ENCODE measurements at regions not wholly inside any gene's neighbourhood (a gene's known extent, or its start where the extent isn't known, plus 50 kb on each side); places are given as distances from the start of the nearest gene placed in this dataset.
"Not testable (repeated sequence)": the region's sequence is repeated elsewhere in the genome, so short reads cannot be mapped to it uniquely, and the experiment has no call there.

DNA sequence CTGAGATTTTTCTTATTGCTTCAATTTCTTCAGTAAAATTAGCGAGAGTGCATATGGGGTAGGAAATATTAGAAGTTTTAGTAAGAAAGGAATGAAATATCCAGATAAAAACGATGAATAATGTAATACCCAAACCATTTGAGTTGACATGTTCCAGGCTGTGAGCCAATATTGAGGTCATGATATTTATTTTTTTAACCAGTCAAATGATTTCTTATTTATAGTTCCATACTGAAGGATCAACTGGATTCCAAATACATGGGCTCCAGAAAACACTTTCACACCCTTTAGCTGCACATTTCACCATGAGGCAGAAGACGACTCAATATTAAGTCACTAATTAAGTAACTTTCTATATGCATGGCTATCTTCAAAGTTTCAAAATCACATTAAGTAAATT lies 312.5 kb downstream of the PPP1R3A start:
- peaks cover 3% of the 10 kb centered on the region for H3K9me3 ChIP-seq
- no peaks in the 10 kb centered on the region for H3K4me1 ChIP-seq (ENCODE audit: low read depth)
- no peak for ATAC-seq
- no peak for DNase-seq
- intact Hi-C loops (cut with DNase I, micrococcal nuclease), result no loop called here
- TF ChIP-seq, protein P1, sequence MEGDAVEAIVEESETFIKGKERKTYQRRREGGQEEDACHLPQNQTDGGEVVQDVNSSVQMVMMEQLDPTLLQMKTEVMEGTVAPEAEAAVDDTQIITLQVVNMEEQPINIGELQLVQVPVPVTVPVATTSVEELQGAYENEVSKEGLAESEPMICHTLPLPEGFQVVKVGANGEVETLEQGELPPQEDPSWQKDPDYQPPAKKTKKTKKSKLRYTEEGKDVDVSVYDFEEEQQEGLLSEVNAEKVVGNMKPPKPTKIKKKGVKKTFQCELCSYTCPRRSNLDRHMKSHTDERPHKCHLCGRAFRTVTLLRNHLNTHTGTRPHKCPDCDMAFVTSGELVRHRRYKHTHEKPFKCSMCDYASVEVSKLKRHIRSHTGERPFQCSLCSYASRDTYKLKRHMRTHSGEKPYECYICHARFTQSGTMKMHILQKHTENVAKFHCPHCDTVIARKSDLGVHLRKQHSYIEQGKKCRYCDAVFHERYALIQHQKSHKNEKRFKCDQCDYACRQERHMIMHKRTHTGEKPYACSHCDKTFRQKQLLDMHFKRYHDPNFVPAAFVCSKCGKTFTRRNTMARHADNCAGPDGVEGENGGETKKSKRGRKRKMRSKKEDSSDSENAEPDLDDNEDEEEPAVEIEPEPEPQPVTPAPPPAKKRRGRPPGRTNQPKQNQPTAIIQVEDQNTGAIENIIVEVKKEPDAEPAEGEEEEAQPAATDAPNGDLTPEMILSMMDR (IDR thresholded peaks at IDR 0.05), result no peak
- H3K4me3 ChIP-seq, result no peak overlapping the region
- no peaks in the 10 kb centered on the region for H3K36me3 ChIP-seq (ENCODE audit: low read depth)

DNA sequence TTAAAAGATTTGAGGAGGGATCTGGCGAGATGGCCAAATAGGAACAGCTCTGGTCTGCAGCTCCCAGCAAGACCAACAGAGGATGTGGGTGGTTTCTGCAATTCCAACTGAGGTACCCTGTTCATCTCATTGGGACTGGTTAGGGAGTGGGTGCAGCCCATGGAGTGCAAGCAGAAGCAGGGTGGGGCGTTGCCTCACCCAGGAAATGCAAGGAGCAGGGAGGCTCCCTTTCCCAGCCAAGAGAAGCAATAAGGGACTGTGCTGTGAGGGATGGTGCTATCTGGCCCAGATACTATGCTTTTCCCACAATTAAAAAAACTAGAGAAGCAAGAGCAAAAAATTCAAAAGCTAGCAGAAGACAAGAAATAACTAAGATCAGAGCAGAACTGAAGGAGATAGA lies 318.4 kb downstream of the PPP1R3A start:
- H3K4me3 ChIP-seq; ATAC-seq; H3K9me3 ChIP-seq; H3K36me3 ChIP-seq (ENCODE audit: low read depth); intact Hi-C loops (cut with DNase I, micrococcal nuclease); DNase-seq; H3K4me1 ChIP-seq (ENCODE audit: low read depth): not testable (repeated sequence)

DNA sequence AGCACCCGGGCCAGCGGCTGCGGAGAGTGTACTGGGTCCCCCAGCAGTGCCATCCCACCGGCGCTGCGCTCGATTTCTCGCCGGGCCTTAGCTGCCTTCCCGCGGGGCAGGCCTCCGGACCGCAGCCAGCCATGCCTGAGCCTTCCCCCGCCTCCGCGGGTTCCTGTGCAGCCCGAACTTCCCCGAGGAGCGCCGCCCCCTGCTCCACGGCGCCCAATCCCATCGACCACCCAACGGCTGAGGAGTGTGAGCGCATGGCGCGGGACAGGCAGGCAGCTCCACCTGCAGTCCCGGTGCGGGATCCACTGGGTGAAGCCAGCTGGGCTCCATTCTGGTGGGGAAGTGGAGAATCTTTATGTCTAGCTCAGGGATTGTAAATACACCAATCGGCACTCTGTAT lies 325.4 kb downstream of the PPP1R3A start:
- DNase-seq, ATAC-seq: not testable (repeated sequence)

DNA sequence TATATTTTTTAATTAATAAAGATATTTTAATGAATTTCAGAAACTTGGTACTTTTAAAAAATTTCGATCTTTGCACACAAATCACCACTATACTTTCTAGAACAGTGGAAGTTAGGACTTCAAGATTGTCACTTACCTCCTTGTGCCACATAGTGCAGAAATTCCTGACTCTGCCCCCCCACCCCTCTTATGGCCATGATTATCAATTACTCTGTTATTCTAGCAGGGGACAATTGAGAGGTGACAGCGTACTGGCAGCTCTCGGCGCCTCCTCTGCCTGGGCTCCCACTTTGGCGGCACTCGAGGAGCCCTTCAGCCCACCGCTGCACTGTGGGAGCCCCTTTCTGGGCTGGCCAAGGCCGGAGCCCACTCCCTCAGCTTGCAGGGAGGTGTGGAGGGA lies 325.9 kb downstream of the PPP1R3A start:
- H3K9me3 ChIP-seq; H3K4me3 ChIP-seq; ATAC-seq; intact Hi-C loops (cut with DNase I, micrococcal nuclease); H3K36me3 ChIP-seq (ENCODE audit: low read depth); H3K4me1 ChIP-seq (ENCODE audit: low read depth); DNase-seq: not testable (repeated sequence)

More for the DNA sequence above, 325.4 kb downstream of the PPP1R3A start:
- H3K4me1 ChIP-seq (ENCODE audit: low read depth); H3K9me3 ChIP-seq; intact Hi-C loops (cut with DNase I, micrococcal nuclease); H3K4me3 ChIP-seq; H3K36me3 ChIP-seq (ENCODE audit: low read depth): not testable (repeated sequence)

DNA sequence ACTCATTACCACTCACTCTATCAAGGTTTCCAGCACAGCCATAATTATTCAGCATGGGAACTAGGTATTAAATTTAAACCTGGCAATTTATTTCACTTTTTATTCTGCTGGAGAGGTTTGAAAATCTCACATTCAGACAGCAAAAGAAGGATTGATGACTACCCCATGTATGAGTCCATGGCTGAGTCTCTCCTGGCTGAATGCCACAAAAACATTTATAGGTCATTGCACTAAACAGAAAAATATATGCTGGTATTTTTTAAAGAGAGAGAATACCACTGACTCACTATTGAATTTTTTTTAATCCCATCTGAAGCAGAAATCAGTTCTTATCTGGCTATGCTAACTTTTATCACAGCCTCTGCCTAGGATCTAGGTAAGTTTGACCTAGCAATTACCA lies 336.3 kb downstream of the PPP1R3A start:
- intact Hi-C loops (cut with DNase I, micrococcal nuclease), result no loop called here
- Histone ChIP-seq H3K4me1 (ENCODE audit: low read depth) (no peaks in the 10 kb centered on the region), H3K4me3 (no peak overlapping the region), H3K9me3 (no peaks in the 10 kb centered on the region), H3K36me3 (ENCODE audit: low read depth) (no peaks in the 10 kb centered on the region)
- no peak for DNase-seq
- TF ChIP-seq, protein P1 (IDR thresholded peaks at IDR 0.05), result no peak
- ATAC-seq, result no peak

DNA sequence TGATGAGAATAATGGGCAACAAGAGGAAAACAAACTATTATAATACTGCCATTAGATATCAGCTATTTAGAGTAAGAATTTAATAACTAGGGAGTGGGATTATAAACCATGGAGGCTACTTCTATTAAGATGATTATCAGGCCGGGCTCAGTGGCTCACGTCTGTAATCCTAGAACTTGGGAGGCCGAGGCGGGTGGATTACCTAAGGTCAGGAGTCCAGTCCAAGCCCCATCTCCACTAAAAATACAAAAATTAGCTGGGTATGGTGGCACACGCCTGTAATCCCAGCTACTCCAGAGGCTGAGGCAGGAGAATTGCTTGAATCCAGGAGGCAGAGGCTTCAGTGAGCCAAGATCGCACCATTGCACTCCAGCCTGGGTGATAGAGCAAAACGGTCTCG lies 355.6 kb downstream of the PPP1R3A start:
- H3K9me3 ChIP-seq; ATAC-seq; H3K4me1 ChIP-seq (ENCODE audit: low read depth); H3K4me3 ChIP-seq; H3K36me3 ChIP-seq (ENCODE audit: low read depth); intact Hi-C loops (cut with DNase I, micrococcal nuclease): not testable (repeated sequence)
- peak in 1 of 3 donors; percentile 14 for DNase-seq

DNA sequence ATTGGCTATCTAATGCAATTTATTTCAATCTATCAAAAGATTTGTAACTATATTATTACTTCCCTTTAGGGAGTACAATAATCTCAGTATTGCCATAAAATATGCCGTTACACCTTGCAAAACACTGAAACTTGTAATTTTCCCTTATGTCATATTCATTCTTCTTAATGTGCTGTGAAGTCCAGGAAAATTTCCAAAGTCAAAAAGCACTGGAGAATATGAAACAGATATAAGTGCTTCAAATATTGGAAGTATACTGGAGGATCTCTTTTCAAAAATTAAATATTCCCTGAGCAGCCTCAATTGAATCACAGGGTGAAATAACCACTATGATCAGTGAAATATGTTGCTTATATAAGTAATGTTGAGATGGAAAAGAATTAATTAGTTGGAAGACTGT lies 356.0 kb downstream of the PPP1R3A start:
- DNase-seq (no peak), ATAC-seq (no peak)
- H3K9me3 ChIP-seq, result no peaks in the 10 kb centered on the region
- H3K36me3 ChIP-seq (ENCODE audit: low read depth), result no peaks in the 10 kb centered on the region
- intact Hi-C loops (cut with DNase I, micrococcal nuclease), result no loop called here
- H3K4me3 ChIP-seq, result no peak overlapping the region
- TF ChIP-seq, protein P1 (IDR thresholded peaks at IDR 0.05), result no peak
- no peaks in the 10 kb centered on the region for H3K4me1 ChIP-seq (ENCODE audit: low read depth)

DNA sequence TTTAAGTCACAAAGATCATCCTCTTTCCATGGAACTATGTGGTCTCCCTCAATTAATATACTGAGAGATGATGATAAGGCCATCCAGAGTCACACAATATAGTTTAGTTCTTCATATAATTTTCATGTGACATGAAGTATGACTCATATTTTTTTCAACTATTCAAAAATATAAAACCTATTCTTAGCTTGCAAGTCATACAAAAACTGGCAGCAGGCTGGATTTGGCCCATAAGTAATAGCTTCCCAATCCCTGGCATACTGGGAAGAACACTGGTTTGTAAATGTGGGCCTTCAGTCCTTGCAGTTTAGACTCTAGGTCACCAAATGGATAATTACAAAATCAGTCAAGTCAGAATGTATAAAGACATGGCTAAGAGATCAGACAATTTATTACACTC lies 356.6 kb downstream of the PPP1R3A start:
- no peaks in the 10 kb centered on the region for H3K4me1 ChIP-seq (ENCODE audit: low read depth)
- intact Hi-C loops (cut with DNase I, micrococcal nuclease), result no loop called here
- DNase-seq, result no peak
- H3K4me3 ChIP-seq, result no peak overlapping the region
- TF ChIP-seq, protein P1 (IDR thresholded peaks at IDR 0.05), result no peak
- H3K36me3 ChIP-seq (ENCODE audit: low read depth), result no peaks in the 10 kb centered on the region
- H3K9me3 ChIP-seq, result no peaks in the 10 kb centered on the region
- ATAC-seq, result no peak
